PC-9 (cell line): ENCODE measurements at regions not wholly inside any gene's neighbourhood (a gene's known extent, or its start where the extent isn't known, plus 50 kb on each side); places are given as distances from the start of the nearest gene placed in this dataset.

ENCODE experiments used
- EZH2 ChIP-seq: fragments of 200-600 bp; sonication (generic); IDR thresholded peaks from 2 replicates; pipeline ENCODE4 v1.8.0; 2017; ENCODE audit warnings: antibody characterized with exemption, low read depth
- TF ChIP-seq, protein P1 (sequence below): fragments of 200-600 bp; sonication (generic); conservative IDR thresholded peaks from 2 replicates; pipeline ENCODE4 v1.6.1; 2017; ENCODE audit warnings: mixed run types, antibody characterized with exemption, mild to moderate bottlenecking, moderate library complexity

DNA sequence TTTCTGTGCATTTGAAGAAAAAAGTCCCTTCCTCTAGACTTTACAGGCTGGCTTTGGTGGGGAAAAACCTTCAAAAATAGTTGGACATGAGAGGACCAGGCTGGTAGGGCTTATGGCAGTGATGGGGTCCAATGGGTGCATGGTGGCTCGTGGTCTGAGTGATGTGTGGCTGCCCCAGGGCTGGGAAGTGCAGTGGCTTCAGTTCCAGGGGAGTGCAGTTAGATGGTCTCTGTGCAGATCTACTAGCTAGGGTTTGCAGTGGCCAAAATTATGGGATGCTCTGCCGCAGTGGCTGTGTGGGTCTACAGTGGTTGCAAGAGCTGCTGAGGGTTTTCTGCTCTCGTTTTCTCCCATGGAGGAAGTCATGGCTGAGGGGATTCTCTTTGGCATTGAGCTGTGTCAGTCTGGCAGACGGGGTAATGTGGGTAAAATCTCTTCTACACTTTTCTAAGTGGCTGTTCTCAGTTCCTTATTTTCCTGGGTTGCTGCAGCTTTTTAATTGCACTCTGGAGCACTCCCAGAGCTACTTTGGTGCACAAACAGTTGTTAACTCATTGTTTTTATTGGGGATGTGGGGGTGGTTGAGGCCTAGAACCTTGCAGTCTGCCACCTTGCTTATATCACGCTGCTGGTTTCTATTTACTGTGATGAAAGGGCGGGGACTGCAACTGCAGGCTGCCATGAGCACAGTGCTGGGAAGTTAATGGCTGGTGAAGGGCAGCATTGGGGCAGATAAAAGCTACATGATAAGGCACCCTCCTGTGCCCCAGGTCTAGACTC, 1324.6 kb downstream of the NSUN3 start:
- TF ChIP-seq, protein P1, sequence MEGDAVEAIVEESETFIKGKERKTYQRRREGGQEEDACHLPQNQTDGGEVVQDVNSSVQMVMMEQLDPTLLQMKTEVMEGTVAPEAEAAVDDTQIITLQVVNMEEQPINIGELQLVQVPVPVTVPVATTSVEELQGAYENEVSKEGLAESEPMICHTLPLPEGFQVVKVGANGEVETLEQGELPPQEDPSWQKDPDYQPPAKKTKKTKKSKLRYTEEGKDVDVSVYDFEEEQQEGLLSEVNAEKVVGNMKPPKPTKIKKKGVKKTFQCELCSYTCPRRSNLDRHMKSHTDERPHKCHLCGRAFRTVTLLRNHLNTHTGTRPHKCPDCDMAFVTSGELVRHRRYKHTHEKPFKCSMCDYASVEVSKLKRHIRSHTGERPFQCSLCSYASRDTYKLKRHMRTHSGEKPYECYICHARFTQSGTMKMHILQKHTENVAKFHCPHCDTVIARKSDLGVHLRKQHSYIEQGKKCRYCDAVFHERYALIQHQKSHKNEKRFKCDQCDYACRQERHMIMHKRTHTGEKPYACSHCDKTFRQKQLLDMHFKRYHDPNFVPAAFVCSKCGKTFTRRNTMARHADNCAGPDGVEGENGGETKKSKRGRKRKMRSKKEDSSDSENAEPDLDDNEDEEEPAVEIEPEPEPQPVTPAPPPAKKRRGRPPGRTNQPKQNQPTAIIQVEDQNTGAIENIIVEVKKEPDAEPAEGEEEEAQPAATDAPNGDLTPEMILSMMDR = no peak
- no peak for TF ChIP-seq EZH2
